GM12878 (cell line): ENCODE measurements at regions not wholly inside any gene's neighbourhood (a gene's known extent, or its start where the extent isn't known, plus 50 kb on each side); places are given as distances from the start of the nearest gene placed in this dataset.

Experiments
- ATAC-seq: fragments of 200-7000 bp; cut with Tn5 transposase; 3 replicates; pipeline ENCODE4 v1.9.1; 2020; ENCODE audit warnings: mild to moderate bottlenecking, moderate library complexity
- BruUV-seq: library from RNA; stranded (reverse); fragments of 400-500 nt; replicated peaks from 2 replicates; lab custom pipeline; 2021; lab: Mats Ljungman, UMichigan
- CTCF ChIA-PET: fragments of 300-600 bp; sonication (Branson Sonifier 250); formaldehyde crosslinking; extraction: SDS; loops from one replicate; lab custom pipeline; 2021; ENCODE audit warnings: inconsistent platforms; lab: Yijun Ruan, JAX
- POLR2A ChIA-PET: fragments of 350-600 bp; formaldehyde crosslinking; extraction: SDS; loops from one replicate; lab custom pipeline; 2021; ENCODE audit warnings: inconsistent platforms; lab: Charles Lee
- RAD21 ChIA-PET: fragments of 300-600 bp; sonication (Branson Sonifier 250); formaldehyde crosslinking; loops from one replicate; lab custom pipeline; 2023; ENCODE audit warnings: antibody characterized with exemption; ENCODE audit not compliant: unreplicated experiment; lab: Charles Lee
- SMC1A ChIA-PET: fragments of 300-600 bp; sonication (Branson Sonifier 250); formaldehyde crosslinking; loops from one replicate; lab custom pipeline; 2023; ENCODE audit not compliant: unreplicated experiment, uncharacterized antibody; lab: Charles Lee
- DNase-seq: peaks from one replicate; pipeline ENCODE4 v3.0.0-alpha.2; 2011; ENCODE audit warnings: low read depth, low spot score
- FAIRE-seq: peaks from 3 replicates; lab custom pipeline; 2011; peaks lifted over from hg19 to GRCh38; lab: Jason Lieb, UNC
- H2AFZ ChIP-seq: 2 replicates; pipeline ENCODE4 v1.6.0; 2011; ENCODE audit warnings: low read depth, low read length, control low read depth; ENCODE audit not compliant: control insufficient read depth
- H3K27ac ChIP-seq: 2 replicates; pipeline ENCODE4 v1.5.1; 2011; ENCODE audit warnings: control low read depth; ENCODE audit not compliant: control insufficient read depth, insufficient read depth
- H3K27me3 ChIP-seq, 2 experiments: replicated peaks in 1 of 2; 2 replicates each; pipeline versions ENCODE4 v1.6.0 to v1.6.1; 2011; ENCODE audit warnings: low read length in 1 of 2; ENCODE audit not compliant: control insufficient read depth in 2 of 2, insufficient read depth in 2 of 2
- H3K36me3 ChIP-seq, 2 experiments: 2 replicates each; pipeline ENCODE4 v1.5.1; 2011; ENCODE audit warnings: low read length in 1 of 2; ENCODE audit not compliant: control insufficient read depth in 2 of 2, insufficient read depth in 2 of 2
- H3K4me1 ChIP-seq: 2 replicates; pipeline ENCODE4 v1.6.1; 2011; ENCODE audit warnings: mild to moderate bottlenecking, low read length, moderate library complexity, mixed read lengths; ENCODE audit not compliant: control insufficient read depth, insufficient read depth
- H3K4me2 ChIP-seq: 2 replicates; pipeline ENCODE4 v1.6.0; 2011; ENCODE audit warnings: control low read depth; ENCODE audit not compliant: control insufficient read depth, insufficient read depth
- H3K4me3 ChIP-seq: fragments of 200-600 bp; sonication (generic); 2 replicates; pipeline ENCODE4 v1.5.1; 2016
- H3K79me2 ChIP-seq: 2 replicates; pipeline ENCODE4 v1.6.0; 2011; ENCODE audit warnings: low read length; ENCODE audit not compliant: control insufficient read depth, insufficient read depth
- H3K9ac ChIP-seq: 2 replicates; pipeline ENCODE4 v1.8.0; 2011; ENCODE audit warnings: low read length, control low read depth, mixed read lengths; ENCODE audit not compliant: control insufficient read depth, insufficient read depth
- H3K9me3 ChIP-seq: replicated peaks from 3 replicates; pipeline ENCODE4 v1.5.1; 2011; ENCODE audit warnings: mild to moderate bottlenecking, low read length; ENCODE audit not compliant: control insufficient read depth, insufficient read depth
- H4K20me1 ChIP-seq: 2 replicates; pipeline ENCODE4 v1.6.0; 2011; ENCODE audit not compliant: control insufficient read depth, insufficient read depth
- EZH2 ChIP-seq: IDR thresholded peaks from 2 replicates; pipeline ENCODE4 v1.6.1; 2012; ENCODE audit warnings: low read depth, mild to moderate bottlenecking, control low read depth, inconsistent platforms, low read length, borderline replicate concordance; ENCODE audit not compliant: control insufficient read depth
- GATAD2B ChIP-seq: fragments of 450-650 bp; conservative IDR thresholded peaks from 2 replicates; pipeline ENCODE4 v1.6.1; 2017; ENCODE audit warnings: low read depth, mild to moderate bottlenecking, moderate library complexity
- HCFC1 ChIP-seq: fragments of 150-350 bp; IDR thresholded peaks from 2 replicates; pipeline ENCODE4 v1.6.1; 2014; ENCODE audit warnings: low read length
- NR2C1 ChIP-seq: fragments of 450-650 bp; IDR thresholded peaks from 2 replicates; pipeline ENCODE4 v1.6.1; 2017; ENCODE audit warnings: antibody characterized with exemption, mild to moderate bottlenecking, moderate library complexity
- RCOR1 ChIP-seq: conservative IDR thresholded peaks from 2 replicates; pipeline ENCODE4 v1.6.1; 2012; ENCODE audit warnings: low read depth, low read length, improper control_type of control experiment
- ZNF384 ChIP-seq: IDR thresholded peaks from 2 replicates; pipeline ENCODE4 v1.6.1; 2012; ENCODE audit warnings: low read depth, mild to moderate bottlenecking, low read length, improper control_type of control experiment, borderline replicate concordance
- WGBS: methylation state at CpG from one replicate; pipeline ENCODE4 v1.1.6; 2016; ENCODE audit warnings: low lambda C conversion rate; ENCODE audit not compliant: insufficient replicate concordance, insufficient coverage; ENCODE audit errors: missing lambda C conversion rate; 5-methylcytosine and 5-hydroxymethylcytosine counted together
- in situ Hi-C: fragments of 300-500 bp; cut with MboI; formaldehyde crosslinking; loops from 9 replicates; pipeline ENCODE4 v1.14.3; 2018; ENCODE audit warnings: mixed read lengths
- intact Hi-C: fragments of 100-400 bp; cut with micrococcal nuclease; formaldehyde crosslinking; loops from one replicate; pipeline ENCODE4 v1.14.2; 2022; ENCODE audit not compliant: unreplicated experiment
- TF ChIP-seq, protein P1 (sequence below): IDR thresholded peaks from 2 replicates; pipeline ENCODE4 v1.6.1; 2012; ENCODE audit warnings: mild to moderate bottlenecking, low read depth, low read length

DNA sequence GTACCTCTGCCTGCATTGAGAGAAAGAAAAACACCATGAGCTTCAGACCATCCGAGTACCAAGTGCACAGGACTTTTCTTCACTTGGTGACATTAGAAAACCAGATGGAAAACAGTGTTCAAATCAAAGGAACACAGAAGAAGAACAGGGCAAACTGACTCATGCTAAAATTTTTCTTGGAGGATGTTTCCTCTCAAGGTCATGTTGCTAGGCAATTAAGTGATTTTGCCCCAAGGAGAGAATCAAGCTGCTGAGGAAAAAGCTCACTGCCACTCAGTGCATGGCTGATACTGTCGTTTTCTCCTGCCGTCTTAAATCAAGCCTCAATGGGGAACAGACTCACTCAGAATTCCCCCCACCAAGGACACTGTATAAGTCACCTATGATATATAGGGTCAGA, 57.9 kb upstream of the SIMC1 start:
- no peaks in the 10 kb centered on the region for H4K20me1 ChIP-seq
- 48% methylated on average over 3 of the region's 3 CpGs for WGBS
- intact Hi-C loops (no loop called here), in situ Hi-C loops (no loop called here)
- no peaks in the 10 kb centered on the region; the same call in 1 of the 2 replicates for H3K4me1 ChIP-seq
- BruUV-seq = no TSS peak
- FAIRE-seq (no peak), ATAC-seq (no peak), DNase-seq (no peak)
- no peaks in the 10 kb centered on the region for H3K36me3 ChIP-seq
- no peaks in the 10 kb centered on the region for H3K79me2 ChIP-seq
- POLR2A ChIA-PET = no interaction called here
- no peak overlapping the region for H3K27ac ChIP-seq
- TF ChIP-seq RCOR1 (no peak), ZNF384 (no peak), EZH2 (no peak), NR2C1 (no peak), HCFC1 (no peak), GATAD2B (no peak)
- TF ChIP-seq, protein P1, sequence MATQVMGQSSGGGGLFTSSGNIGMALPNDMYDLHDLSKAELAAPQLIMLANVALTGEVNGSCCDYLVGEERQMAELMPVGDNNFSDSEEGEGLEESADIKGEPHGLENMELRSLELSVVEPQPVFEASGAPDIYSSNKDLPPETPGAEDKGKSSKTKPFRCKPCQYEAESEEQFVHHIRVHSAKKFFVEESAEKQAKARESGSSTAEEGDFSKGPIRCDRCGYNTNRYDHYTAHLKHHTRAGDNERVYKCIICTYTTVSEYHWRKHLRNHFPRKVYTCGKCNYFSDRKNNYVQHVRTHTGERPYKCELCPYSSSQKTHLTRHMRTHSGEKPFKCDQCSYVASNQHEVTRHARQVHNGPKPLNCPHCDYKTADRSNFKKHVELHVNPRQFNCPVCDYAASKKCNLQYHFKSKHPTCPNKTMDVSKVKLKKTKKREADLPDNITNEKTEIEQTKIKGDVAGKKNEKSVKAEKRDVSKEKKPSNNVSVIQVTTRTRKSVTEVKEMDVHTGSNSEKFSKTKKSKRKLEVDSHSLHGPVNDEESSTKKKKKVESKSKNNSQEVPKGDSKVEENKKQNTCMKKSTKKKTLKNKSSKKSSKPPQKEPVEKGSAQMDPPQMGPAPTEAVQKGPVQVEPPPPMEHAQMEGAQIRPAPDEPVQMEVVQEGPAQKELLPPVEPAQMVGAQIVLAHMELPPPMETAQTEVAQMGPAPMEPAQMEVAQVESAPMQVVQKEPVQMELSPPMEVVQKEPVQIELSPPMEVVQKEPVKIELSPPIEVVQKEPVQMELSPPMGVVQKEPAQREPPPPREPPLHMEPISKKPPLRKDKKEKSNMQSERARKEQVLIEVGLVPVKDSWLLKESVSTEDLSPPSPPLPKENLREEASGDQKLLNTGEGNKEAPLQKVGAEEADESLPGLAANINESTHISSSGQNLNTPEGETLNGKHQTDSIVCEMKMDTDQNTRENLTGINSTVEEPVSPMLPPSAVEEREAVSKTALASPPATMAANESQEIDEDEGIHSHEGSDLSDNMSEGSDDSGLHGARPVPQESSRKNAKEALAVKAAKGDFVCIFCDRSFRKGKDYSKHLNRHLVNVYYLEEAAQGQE = no peak
- H2AFZ ChIP-seq = no peak overlapping the region
- SMC1A ChIA-PET = no interaction called here
- no peaks in the 10 kb centered on the region for H3K9me3 ChIP-seq
- no peak overlapping the region for H3K4me2 ChIP-seq
- CTCF ChIA-PET = no interaction called here
- RAD21 ChIA-PET = no interaction called here
- no peak overlapping the region for H3K9ac ChIP-seq
- H3K27me3 ChIP-seq = peaks cover 0 to 2% of the 10 kb centered on the region in 2 experiments; a peak in 2 of 4 replicates
- no peak overlapping the region for H3K4me3 ChIP-seq
